Osteocyte (in vitro differentiated cells): ENCODE measurements at regions not wholly inside any gene's neighbourhood (a gene's known extent, or its start where the extent isn't known, plus 50 kb on each side); places are given as distances from the start of the nearest gene placed in this dataset.

ENCODE experiments used
- DNase-seq: peaks from one replicate; pipeline ENCODE4 v3.0.0; 2021; ENCODE audit warnings: mixed read lengths; ENCODE audit not compliant: unreplicated experiment; ENCODE audit errors: extremely low spot score
- H3K27ac Mint-ChIP-seq: one replicate; pipeline ENCODE4 v1.8.0; 2021; ENCODE audit warnings: mild to moderate bottlenecking, mixed read lengths; ENCODE audit not compliant: unreplicated experiment
- H3K27me3 Mint-ChIP-seq: one replicate; pipeline ENCODE4 v1.8.0; 2021; ENCODE audit warnings: mixed read lengths; ENCODE audit not compliant: unreplicated experiment
- H3K36me3 Mint-ChIP-seq: one replicate; pipeline ENCODE4 v1.8.0; 2021; ENCODE audit warnings: mixed read lengths; ENCODE audit not compliant: unreplicated experiment
- H3K4me1 Mint-ChIP-seq: one replicate; pipeline ENCODE4 v1.8.0; 2021; ENCODE audit warnings: mixed read lengths; ENCODE audit not compliant: unreplicated experiment
- H3K4me3 Mint-ChIP-seq: one replicate; pipeline ENCODE4 v1.8.0; 2021; ENCODE audit warnings: mild to moderate bottlenecking, moderate library complexity, mixed read lengths; ENCODE audit not compliant: unreplicated experiment
- H3K9me3 Mint-ChIP-seq: one replicate; pipeline ENCODE4 v1.8.0; 2021; ENCODE audit warnings: mixed read lengths; ENCODE audit not compliant: unreplicated experiment
- CTCF ChIP-seq: fragments of 200-600 bp; sonication (generic); IDR thresholded peaks from 2 replicates; pipeline ENCODE4 v1.5.0; 2021; ENCODE audit warnings: antibody characterized with exemption, mild to moderate bottlenecking, moderate library complexity

DNA sequence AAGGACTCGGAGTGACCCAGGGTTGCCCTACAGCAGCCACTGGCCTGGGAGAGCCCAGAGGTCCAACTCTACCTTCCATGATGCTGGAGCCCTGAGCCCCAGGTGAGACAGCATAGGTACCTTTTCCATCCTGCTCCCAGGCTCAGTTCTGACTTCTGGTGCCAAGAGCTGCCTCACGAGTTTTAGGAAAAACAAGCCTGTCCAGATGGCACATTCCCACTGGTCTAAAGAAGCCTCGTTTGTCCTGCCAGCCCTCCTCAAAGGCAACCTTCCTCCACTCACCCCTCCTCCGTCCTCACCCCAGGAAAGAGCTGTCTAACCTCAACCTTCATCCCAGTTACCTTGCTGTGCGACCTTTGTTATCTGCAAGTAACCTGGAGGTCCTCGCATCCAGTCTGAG, 53.5 kb upstream of the PRELP start:
- DNase-seq, result peak; percentile 42
- no peak overlapping the region for H3K27ac Mint-ChIP-seq
- no peak overlapping the region for H3K4me3 Mint-ChIP-seq
- H3K27me3 Mint-ChIP-seq, result peaks cover 47% of the 10 kb centered on the region
- H3K9me3 Mint-ChIP-seq, result no peaks in the 10 kb centered on the region
- H3K36me3 Mint-ChIP-seq, result no peaks in the 10 kb centered on the region
- no peak for TF ChIP-seq CTCF
- peaks cover 2% of the 10 kb centered on the region for H3K4me1 Mint-ChIP-seq

GRCh38 chr1:203422656-203423055, 53.0 kb upstream of the PRELP start:
- Mint-ChIP-seq H3K27ac (no peak overlapping the region), H3K4me3 (no peak overlapping the region), H3K4me1 (peaks cover 2% of the 10 kb centered on the region), H3K9me3 (no peaks in the 10 kb centered on the region), H3K36me3 (no peaks in the 10 kb centered on the region), H3K27me3 (peaks cover 53% of the 10 kb centered on the region)
- no peak for TF ChIP-seq CTCF
- peak; percentile 15 for DNase-seq

- Mint-ChIP-seq H3K9me3 (no peaks in the 10 kb centered on the region), H3K27ac (no peak overlapping the region), H3K4me1 (peaks cover 2% of the 10 kb centered on the region), H3K4me3 (no peak overlapping the region), H3K27me3 (peaks cover 64% of the 10 kb centered on the region), H3K36me3 (no peaks in the 10 kb centered on the region)
- DNase-seq, result no peak
- no peak for TF ChIP-seq CTCF
These were observed 51.3 kb upstream of the PRELP start for GRCh38 chr1:203424285-203424684.

DNA sequence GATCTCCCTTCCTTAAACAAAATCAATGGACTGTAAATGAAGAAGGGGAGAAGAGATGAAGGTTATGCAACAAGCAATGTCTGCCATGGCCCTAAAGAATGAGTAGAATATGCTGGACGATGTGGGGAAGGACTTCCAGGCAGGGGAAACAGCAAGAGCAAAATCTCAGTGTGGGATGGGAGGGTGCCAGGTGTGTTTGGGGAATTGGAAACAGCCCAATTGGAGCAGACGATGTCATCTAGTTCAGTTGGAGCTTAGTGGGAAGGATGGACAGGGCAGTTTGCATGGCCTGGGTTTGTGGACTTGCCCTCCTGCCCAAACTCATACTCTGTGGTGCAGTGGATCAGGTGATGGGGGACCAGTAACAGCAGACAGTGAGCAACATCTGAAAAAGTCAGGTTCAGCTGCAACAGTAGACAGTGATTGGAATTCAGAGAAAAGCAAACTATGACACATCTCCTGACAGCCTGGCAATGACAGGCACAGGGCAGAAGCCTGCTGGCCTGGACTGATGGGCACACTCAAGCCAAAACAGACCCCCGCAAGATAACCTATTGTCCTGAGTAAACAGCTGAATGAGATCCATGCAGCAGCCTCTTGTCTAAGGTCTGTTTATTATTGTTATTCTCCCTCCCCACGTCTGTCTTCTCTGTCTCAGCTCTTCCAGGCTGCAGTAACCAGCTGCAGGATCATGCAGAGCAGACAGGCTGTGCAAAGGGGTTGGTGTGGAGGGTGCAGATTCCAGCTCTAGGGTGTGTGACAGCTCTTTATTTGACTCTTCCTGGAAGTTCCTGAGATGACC, 50.5 kb upstream of the PRELP start:
- DNase-seq, result no peak
- H3K27ac Mint-ChIP-seq, result no peak overlapping the region
- H3K9me3 Mint-ChIP-seq, result no peaks in the 10 kb centered on the region
- TF ChIP-seq CTCF, result no peak
- peaks cover 2% of the 10 kb centered on the region for H3K4me1 Mint-ChIP-seq
- H3K36me3 Mint-ChIP-seq, result no peaks in the 10 kb centered on the region
- peaks cover 66% of the 10 kb centered on the region for H3K27me3 Mint-ChIP-seq
- no peak overlapping the region for H3K4me3 Mint-ChIP-seq

- Mint-ChIP-seq H3K9me3 (no peaks in the 10 kb centered on the region), H3K27me3 (peaks cover 71% of the 10 kb centered on the region), H3K27ac (no peak overlapping the region), H3K36me3 (no peaks in the 10 kb centered on the region), H3K4me3 (no peak overlapping the region), H3K4me1 (peaks cover 2% of the 10 kb centered on the region)
- no peak for TF ChIP-seq CTCF
- DNase-seq, result no peak
These were observed 50.0 kb upstream of the PRELP start for GRCh38 chr1:203425663-203425975.
